ENCODE measurements at regions not wholly inside any gene's neighbourhood (a gene's known extent, or its start where the extent isn't known, plus 50 kb on each side); places are given as distances from the start of the nearest gene placed in this dataset.

DNA sequence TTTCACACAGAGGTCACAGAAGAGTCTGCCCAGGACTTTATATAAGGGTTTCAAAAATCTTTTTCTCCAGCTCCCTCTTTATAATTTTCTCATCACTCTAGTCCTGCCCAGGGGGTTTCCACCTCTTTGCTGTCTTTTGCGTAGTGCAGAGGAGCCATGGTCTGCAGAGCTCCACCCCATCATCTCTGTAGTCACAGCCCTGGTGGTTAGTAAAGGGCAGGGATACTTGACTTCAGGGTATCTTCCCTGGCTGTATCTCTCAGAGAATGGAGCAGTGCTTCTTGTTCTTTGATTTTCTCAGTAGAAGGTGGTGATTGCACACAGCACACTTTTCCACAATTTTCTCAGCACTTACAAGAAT lies 900.6 kb upstream of the COX7C start:
- TF ChIP-seq, protein P1, sequence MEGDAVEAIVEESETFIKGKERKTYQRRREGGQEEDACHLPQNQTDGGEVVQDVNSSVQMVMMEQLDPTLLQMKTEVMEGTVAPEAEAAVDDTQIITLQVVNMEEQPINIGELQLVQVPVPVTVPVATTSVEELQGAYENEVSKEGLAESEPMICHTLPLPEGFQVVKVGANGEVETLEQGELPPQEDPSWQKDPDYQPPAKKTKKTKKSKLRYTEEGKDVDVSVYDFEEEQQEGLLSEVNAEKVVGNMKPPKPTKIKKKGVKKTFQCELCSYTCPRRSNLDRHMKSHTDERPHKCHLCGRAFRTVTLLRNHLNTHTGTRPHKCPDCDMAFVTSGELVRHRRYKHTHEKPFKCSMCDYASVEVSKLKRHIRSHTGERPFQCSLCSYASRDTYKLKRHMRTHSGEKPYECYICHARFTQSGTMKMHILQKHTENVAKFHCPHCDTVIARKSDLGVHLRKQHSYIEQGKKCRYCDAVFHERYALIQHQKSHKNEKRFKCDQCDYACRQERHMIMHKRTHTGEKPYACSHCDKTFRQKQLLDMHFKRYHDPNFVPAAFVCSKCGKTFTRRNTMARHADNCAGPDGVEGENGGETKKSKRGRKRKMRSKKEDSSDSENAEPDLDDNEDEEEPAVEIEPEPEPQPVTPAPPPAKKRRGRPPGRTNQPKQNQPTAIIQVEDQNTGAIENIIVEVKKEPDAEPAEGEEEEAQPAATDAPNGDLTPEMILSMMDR (IDR thresholded peaks at IDR 0.05), result no peak
- no peak for TF ChIP-seq POLR2A (IDR thresholded peaks at IDR 0.05)
